GM21528 (cell line): ENCODE measurements at regions not wholly inside any gene's neighbourhood (a gene's known extent, or its start where the extent isn't known, plus 50 kb on each side); places are given as distances from the start of the nearest gene placed in this dataset.
A peak's percentile ranks its signal among the peaks of the same experiment; 100 is the strongest.
"Not testable (repeated sequence)": the region's sequence is repeated elsewhere in the genome, so short reads cannot be mapped to it uniquely, and the experiment has no call there.

Experiments
- ATAC-seq: cut with Tn5 transposase; IDR thresholded peaks from one replicate; pipeline ENCODE4 v1.9.1; 2021; ENCODE audit warnings: mild to moderate bottlenecking, moderate library complexity; ENCODE audit not compliant: unreplicated experiment, low FRiP score

DNA sequence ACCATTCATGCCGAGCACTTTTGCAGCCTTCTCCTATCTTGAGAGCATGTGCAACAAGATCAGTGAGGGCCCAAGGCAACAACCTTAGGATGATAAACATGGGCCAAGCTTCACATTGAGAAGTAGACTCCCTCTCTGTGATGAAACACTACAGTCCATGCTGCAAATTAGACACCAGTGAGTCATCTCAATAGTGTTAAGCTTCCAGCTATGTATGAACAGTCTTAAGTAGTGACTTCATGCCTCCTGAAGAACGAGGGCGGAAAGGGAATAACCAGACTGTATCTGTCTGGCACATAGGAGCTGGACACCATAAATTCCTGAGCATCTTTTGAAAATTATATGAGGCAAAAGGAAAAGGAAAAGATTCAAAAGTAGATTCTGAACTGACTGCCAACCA is 309.9 kb upstream of the SLITRK1 start:
- ATAC-seq = no peak

DNA sequence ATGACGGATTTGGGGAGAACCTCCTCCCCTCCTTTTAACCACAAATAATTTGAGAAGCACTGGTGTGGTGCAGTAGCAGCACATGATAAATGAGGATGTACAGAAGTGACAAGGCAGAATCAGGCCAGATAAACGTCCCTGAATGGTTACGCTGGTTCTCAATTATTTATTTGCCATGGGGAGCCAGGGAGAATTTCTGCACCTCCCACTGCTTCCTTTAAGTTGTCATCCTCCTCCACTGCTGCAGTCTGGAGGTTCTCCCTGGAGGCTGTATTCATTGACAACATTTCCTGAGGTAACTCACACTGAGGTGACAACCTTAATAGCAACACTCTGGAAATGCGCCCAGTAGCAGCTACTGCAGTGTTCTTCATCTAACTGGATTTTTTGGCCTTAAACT is 308.9 kb upstream of the SLITRK1 start:
- ATAC-seq = no peak

DNA sequence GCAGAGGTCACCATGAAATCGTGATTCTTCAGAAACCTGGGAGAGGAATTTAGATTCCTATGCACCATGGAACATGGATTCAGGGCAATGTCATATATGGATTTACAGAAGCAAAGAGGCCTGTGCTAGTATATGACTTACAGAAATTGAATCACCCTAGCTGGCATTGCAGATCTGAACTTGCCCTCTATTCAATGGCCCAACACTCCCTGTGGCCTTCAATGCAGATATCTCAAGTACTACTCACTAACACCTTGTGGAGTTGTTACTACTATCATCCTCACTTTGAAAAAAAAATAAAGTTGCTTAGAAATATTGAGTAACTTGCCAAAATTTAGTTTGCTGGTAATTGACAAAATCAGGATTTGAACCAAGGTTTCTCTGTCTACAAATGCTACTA is 305.4 kb upstream of the SLITRK1 start:
- ATAC-seq = no peak

DNA sequence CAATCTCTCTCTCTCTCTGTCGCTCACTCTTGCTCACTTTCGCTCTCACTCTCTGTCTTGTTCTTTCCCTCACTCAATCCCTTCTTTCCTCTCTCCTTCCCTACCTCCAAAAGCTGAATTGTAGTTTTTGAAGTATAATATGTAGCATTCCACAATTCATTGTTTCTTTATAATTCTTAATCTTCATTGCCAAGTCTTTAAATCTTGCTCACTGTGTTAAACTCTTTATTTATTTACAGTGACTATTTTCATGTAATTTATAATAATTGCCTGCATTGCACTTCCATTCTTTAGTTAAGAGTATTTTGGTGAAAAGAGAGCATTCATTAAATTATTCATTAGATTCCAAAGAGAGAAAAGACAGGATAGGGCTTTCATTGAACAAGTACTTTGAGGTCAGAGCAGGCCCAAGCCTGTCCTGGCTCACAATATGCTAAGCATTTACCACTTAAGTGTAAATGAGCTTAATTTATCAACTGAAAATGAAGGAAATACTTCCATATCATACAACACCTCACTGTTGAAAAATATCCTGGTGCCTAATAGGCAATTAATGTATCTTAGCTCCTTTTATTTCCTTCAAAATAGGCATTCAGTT is 257.4 kb upstream of the SLITRK1 start:
- ATAC-seq = no peak

DNA sequence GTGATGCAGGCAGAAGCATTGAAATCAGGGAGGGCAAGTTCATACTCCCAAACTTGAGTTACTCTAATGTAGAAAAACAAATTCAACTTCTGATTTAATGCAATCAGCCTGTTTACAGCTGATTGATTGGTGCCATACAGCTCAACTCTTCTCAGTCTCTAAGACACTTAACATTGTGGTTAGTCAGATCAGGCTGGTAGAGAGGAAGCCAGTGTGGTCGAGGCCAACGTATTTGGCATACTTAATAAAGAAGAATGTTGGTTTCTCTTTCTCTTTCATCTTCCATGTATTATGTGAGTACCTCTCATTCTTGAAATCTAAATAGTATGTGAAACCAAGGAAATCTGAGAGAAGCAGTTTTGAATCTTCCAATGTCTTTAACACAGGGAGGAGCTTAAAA is 255.0 kb upstream of the SLITRK1 start:
- peak; percentile 99 for ATAC-seq

DNA sequence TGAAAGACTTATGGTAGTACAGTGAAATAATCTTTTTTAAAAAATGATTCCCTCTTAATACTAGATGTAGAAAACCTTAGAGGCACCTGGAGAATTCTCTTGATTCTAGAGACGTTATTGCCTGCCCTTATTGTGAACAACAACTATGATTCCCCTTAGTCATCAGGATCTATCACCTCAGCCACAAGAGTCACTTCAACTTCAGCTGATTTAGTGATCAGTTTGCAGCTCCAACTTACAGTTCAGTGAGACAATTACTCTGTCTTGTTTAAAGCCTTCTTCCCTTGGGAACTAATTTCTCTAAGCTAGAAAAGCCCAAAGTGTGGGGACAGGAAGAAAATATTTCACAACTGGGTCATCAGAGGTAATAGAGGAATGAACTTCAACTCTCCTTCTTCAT is 254.3 kb upstream of the SLITRK1 start:
- ATAC-seq = peak; percentile 19

DNA sequence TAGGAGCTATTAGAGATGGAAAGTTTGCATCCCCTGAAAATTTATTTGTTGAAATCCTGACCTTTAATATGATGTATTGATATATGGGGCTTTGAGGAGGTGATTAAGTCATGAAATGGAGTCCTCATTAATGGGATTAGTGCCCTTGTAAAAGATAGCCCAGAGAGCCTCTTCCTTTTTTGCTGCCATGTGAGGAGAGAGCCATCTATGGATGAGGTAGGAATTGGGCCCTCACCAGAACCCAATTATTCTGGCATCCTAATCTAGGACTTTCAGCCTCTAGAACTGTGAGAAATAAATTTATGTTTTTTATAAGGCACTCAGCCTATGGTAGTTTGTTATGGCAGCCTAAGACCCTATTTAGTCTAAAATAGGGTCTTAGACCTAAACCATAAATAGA is 250.2 kb upstream of the SLITRK1 start:
- ATAC-seq = no peak

DNA sequence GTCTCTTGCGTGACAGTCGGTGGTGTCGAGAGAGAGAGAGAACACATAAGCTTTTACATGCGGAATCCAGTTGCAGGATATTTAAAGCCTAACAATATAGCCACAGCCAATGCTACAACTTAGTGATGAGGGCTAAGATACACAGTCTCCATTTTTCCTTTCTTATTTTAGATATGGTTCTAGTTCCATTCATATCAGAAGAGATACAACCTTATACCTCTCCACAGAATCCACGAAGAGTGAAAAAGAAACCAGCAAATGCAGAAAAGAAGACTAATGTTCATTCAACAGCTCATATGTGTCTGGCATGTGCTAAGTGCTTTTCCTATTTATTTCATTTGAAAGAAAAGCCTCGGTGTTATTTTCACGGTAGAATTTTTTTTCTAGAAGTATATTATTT is 249.0 kb upstream of the SLITRK1 start:
- no peak for ATAC-seq

DNA sequence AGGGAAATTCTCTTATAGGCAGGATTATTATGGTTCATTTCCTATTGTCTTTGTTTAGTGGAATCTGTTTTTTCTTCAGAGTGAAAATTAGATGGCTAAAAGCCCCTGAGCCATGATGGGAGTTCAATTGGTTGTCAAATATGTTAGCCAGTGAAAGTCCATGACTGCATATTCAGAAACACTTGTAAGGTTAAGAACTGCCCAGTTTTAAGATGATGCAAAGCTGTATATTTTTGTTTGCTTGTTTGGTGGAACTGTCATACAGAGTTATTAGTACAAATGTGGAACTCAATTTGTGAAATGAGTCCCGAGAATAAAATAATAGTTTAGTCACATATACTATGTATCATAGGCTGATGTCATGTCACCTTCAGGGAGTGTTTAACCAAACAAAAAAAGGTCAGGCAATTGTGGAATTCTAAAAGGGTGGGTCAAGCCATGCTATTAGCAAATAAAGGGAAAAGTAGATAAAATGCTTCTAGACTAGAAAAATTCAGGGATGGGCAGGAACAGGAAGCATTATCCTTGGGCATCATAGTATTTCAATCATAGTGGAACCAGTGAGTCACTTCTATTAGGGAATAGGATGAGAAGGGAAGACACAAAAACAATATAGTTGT is 248.3 kb upstream of the SLITRK1 start:
- ATAC-seq = no peak

DNA sequence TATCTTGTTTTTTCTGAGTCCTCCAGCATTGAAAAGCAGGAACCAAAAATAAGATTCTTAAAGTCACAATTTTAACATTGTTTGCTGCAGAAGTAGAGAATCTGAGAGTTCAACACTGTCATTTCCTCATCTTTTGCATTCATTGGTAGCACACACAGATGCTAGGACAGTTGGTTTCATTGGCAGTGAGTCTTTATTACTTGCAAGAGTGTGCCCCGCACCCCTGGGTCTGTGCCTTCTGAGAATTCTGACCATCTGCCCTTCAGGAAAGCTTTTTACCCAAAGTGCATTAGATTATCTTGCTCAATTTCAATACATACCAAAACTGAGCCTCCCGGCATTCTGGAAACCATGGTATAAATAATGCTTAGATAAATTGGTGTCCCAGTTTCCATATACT is 247.7 kb upstream of the SLITRK1 start:
- no peak for ATAC-seq

DNA sequence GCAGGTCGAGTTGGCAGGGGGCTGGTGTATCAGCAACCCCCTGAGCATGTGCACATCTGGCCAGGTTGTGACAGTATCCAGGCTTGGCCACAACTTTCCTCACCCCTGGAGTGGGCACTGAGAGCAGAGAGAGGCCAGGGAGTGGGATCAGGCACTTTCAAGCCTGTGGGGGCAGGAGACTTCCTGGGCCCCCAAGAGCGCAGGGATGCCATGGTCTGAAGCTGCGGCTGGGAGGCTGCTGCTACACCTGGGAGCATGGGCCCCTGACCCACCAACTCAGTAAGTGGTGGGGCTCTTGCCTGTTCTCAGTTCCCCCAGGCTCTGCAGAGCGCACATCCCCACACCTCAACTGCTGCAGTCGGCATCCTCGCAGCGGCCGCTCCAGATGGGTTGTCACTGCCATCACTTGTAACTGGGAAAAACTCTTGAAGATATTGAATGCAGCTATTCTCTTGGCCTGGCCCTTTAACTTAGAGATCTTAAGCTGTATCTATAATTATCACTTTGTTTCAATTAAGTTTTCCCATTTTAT is 245.4 kb upstream of the SLITRK1 start:
- no peak for ATAC-seq

DNA sequence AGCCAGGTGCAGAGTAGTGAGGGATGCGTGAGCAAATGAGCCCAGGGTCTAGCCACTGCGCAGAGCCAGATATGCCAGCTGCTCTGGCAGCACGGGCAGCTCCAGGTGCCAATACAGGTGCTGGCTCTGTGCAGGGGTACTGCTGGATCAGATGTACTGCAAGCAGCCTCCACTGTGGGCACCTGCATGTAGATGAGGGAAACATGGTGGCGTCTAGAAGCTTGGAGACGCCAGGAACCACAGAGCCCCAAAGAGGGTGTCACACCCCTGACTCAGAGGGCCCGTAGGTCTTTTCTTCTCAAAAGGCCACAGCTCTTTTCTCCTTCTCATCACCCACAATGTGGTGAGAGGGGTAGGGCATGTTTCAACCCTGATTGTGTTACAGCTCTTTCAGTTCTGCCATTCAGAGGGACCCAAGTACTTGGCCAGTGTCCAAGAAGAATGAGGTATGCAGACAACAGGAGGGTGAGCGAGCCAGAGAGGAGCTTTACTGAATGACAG is 244.4 kb upstream of the SLITRK1 start:
- no peak for ATAC-seq

DNA sequence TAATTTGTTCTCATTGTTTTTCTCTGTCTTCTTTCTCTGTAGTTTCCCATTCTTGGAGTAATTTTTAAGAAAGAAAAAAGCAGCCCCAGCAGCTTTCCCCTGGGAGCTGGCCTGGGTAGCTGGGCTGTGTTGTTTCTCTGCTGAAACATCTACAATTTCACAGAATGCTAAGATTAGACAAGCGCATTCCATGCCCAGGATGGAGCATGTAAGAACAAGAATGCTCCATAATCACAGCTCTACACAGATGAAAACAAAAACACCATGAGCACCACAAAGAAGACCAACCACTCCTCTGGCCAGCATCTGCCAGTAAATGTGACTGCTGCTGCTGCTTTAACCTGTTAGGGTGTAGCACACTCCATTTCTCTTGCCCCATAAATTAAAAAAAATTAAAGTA is 239.2 kb upstream of the SLITRK1 start:
- ATAC-seq = no peak

DNA sequence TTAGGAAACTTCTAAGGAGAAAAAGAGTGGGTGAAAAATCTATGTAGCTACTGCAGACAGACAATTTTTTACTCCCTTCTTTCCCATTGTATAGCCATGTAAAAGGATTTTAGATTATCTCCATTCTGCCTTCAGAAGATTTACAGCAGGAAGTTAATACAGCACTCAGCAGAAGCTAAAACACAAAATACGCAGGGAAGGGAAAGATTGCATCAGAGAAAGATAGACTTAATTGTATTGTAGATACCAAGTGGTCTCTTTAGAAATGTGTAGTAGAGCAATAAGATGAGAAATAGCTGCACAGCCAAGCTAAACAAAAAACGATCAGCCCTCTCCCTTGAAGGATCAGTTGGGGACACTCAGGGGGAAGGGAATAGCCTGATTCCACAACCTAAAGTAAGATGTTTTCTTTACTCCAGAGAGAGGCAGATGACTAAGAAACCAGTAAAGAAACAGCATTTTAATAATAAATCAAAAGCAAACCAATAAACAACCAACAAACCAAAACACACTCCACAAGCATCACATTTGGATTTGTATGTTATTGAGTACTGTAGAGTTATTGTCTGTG is 236.7 kb upstream of the SLITRK1 start:
- no peak for ATAC-seq

DNA sequence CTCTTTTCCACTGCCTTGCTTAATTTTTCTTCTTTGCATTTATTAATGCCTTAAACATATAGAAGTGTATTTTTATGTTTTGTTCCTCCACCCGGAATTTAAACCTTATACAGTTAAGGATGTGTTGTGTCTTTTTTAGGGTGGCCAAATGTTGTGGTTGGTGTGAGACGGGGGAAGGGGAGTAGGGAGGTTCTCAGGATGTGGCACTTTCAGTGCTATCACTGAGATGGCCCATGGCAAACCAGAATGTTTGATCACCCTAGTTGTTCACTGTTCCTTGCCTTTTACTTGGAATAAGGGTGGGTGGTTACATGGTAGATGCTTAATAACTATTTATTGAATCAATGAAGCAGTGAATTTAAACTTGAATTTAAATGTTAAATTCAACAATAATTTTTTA is 216.0 kb upstream of the SLITRK1 start:
- ATAC-seq = no peak

DNA sequence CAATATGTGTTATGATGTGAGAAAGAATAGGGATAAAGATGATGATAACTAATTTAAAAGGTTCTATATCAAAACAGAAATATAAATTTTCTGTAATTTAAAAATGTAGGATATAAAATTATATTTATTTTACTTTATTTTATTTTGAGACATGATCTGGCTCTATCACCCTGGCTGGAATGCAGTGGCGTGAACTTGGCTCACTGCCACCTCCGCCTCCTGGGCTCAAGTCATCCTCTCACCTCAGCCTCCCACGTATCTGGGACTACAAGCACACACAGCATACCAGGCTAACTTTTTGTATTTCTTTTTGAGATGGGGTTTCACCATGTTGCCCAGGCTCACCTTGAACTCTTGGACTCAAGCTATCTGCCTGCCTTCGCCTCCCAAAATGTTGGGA is 214.9 kb upstream of the SLITRK1 start:
- ATAC-seq = no peak

DNA sequence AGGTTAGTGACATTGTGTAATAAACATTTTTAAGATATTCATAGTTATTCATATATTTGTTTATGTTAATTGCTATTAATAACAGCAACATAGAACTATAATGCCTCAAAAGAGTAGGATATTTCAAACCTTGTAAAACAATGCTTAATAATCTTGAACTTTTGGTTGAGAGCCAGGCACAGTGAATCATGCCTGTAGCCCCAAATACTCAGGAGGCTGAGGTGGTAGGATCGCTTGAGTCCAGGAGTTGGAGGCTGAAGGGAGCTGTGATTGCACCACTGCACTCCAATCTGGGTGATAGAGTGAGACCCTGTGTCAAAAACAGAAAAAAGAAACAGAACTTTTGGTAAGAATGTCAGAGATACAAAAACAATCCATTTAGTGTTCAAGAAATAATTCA is 213.9 kb upstream of the SLITRK1 start:
- ATAC-seq = no peak

DNA sequence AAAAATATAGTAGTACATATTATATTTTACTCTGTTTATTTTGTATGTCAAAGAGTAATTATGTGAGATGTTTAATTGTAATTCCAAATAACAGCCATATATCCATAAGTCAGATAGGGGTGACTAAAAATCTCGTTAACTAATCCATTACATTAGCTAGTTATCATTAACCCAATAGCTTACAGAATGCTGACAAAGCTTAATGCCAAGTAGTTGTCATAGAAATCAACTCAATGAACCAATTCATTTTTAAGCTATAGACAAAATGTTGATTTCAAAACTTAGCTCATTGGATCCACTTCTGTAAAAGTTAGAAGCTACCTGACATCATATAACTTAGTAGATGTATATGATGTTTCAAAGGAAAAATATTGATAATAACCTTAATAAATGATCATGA is 206.7 kb upstream of the SLITRK1 start:
- ATAC-seq = no peak

DNA sequence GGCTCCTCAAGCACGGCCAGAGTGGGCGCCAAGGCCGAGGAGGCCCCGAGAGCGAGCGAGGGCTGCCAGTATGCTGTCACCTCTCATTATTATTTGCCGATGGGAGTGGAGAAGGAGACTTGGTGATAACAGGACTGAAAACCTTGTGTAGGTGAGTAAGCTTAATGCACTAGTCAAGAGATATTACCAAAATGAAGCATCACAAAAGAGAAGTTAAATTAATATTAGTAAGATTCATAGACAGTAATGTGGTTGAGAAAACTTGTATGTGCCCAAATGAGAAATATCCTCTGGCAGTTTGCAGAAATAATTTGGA is 204.5 kb upstream of the SLITRK1 start:
- ATAC-seq = no peak

DNA sequence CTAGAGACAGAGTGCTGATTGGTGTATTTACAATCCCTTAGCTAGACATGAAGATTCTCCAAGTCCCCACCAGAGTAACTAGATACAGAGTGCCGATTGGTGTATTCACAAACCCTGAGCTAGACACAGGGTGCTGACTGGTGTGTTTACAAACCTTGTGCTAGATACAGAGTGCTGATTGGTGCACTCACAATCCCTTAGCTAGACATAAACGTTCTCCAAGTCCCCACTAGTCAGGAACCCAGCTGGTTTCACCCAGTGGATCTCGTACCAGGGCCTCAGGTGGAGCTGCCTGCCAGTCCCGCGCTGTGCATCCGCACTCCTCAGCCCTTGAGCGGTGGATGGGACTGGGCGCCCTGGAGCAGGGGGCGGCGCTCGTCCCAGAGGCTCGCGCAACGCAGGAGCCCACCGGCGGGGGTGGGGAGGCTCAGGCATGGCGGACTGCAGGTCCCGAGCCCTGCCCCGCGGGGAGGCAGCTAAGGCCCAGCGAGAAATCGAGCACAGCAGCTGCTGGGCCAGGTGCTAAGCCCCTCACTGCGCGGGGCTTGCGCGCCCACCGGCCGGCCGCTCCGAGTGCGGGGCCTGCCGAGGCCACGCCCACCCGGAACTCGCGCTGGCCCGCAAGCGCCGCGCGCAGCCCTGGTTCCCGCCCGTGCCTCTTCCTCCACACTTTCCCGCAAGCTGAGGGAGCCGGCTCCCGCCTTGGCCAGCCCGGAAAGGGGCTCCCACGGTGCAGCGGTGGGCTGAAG is 204.0 kb upstream of the SLITRK1 start:
- ATAC-seq = not testable (repeated sequence)

DNA sequence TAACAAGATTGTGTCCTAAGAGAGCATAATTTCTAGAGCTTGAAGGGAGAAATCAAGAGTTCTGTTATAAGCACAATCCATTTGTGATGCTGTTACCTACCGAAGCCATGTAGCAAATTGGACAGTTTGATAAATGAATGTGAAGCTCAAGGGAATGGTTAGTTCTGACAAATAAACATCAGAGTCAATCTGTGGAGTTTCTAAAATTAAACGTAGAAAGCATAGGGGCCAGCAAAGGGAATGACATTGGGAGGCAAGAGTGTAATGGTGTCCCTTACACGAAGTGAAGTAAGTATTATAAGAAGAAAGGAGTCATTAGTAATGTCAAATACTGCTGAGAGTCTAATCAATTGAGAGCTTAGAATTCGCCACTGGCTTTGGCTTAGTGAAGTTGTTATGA is 200.2 kb upstream of the SLITRK1 start:
- ATAC-seq = no peak
